ENCODE measurements at regions not wholly inside any gene's neighbourhood (a gene's known extent, or its start where the extent isn't known, plus 50 kb on each side); places are given as distances from the start of the nearest gene placed in this dataset.

GRCh38 chr10:33635967-33636515, 301.6 kb upstream of the NRP1 start:
- TF ChIP-seq EZH2phosphoT487 (IDR thresholded peaks at IDR 0.05; ENCODE audit: borderline replicate concordance, low read length) (no peak), CTCF (IDR thresholded peaks at IDR 0.05; ENCODE audit: low read depth, low read length, poor library complexity, severe bottlenecking) (no peak)
- no peaks in the 10 kb centered on the region for H3F3A ChIP-seq (ENCODE audit: control insufficient read depth, insufficient read depth)
- no peaks in the 10 kb centered on the region for H3K36me3 ChIP-seq (ENCODE audit: control insufficient read depth, low read length)
- H3K4me3 ChIP-seq (ENCODE audit: low read length), result no peak overlapping the region
- no peaks in the 10 kb centered on the region for H4K20me1 ChIP-seq (ENCODE audit: control insufficient read depth, insufficient read depth, low read depth, low read length)
- H3K27me3 ChIP-seq (ENCODE audit: control insufficient read depth, low read length), result no peaks in the 10 kb centered on the region
- H3K9me3 ChIP-seq (ENCODE audit: control insufficient read depth, insufficient read depth, low read length), result no peaks in the 10 kb centered on the region
- H3K79me2 ChIP-seq (ENCODE audit: control insufficient read depth, low read length), result no peaks in the 10 kb centered on the region
- no peaks in the 10 kb centered on the region for H3K9me2 ChIP-seq (replicated peaks; ENCODE audit: control insufficient read depth, low read length)
- no peak overlapping the region for H3K27ac ChIP-seq (ENCODE audit: low read depth, low read length)
- no peaks in the 10 kb centered on the region for H3K4me1 ChIP-seq (ENCODE audit: control insufficient read depth, low read length)
- no peak overlapping the region for H3K4me2 ChIP-seq (ENCODE audit: low read length)

GRCh38 chr10:33632432-33632831, 298.0 kb upstream of the NRP1 start:
- TF ChIP-seq EZH2phosphoT487 (IDR thresholded peaks at IDR 0.05; ENCODE audit: borderline replicate concordance, low read length), result no peak
- no peak for TF ChIP-seq CTCF (IDR thresholded peaks at IDR 0.05; ENCODE audit: low read depth, low read length, poor library complexity, severe bottlenecking)
- no peaks in the 10 kb centered on the region for H3K9me3 ChIP-seq (ENCODE audit: control insufficient read depth, insufficient read depth, low read length)

GRCh38 chr10:33631991-33632390, 297.5 kb upstream of the NRP1 start:
- H3K4me3 ChIP-seq (ENCODE audit: low read length), result no peak overlapping the region
- H3K4me2 ChIP-seq (ENCODE audit: low read length), result no peak overlapping the region
- no peak for TF ChIP-seq EZH2phosphoT487 (IDR thresholded peaks at IDR 0.05; ENCODE audit: borderline replicate concordance, low read length)
- H3F3A ChIP-seq (ENCODE audit: control insufficient read depth, insufficient read depth), result no peaks in the 10 kb centered on the region
- H3K27ac ChIP-seq (ENCODE audit: low read depth, low read length), result no peak overlapping the region
- no peaks in the 10 kb centered on the region for H3K9me3 ChIP-seq (ENCODE audit: control insufficient read depth, insufficient read depth, low read length)
- no peaks in the 10 kb centered on the region for H3K79me2 ChIP-seq (ENCODE audit: control insufficient read depth, low read length)
- H3K9me2 ChIP-seq (replicated peaks; ENCODE audit: control insufficient read depth, low read length), result no peaks in the 10 kb centered on the region
- no peaks in the 10 kb centered on the region for H3K4me1 ChIP-seq (ENCODE audit: control insufficient read depth, low read length)
- H3K27me3 ChIP-seq (ENCODE audit: control insufficient read depth, low read length), result no peaks in the 10 kb centered on the region
- no peaks in the 10 kb centered on the region for H4K20me1 ChIP-seq (ENCODE audit: control insufficient read depth, insufficient read depth, low read depth, low read length)
- no peaks in the 10 kb centered on the region for H3K36me3 ChIP-seq (ENCODE audit: control insufficient read depth, low read length)

More at GRCh38 chr10:33632432-33632831, 298.0 kb upstream of the NRP1 start:
- Histone ChIP-seq H3K9me2 (replicated peaks; ENCODE audit: control insufficient read depth, low read length) (no peaks in the 10 kb centered on the region), H3K4me3 (ENCODE audit: low read length) (no peak overlapping the region), H3F3A (ENCODE audit: control insufficient read depth, insufficient read depth) (no peaks in the 10 kb centered on the region), H3K36me3 (ENCODE audit: control insufficient read depth, low read length) (no peaks in the 10 kb centered on the region), H3K79me2 (ENCODE audit: control insufficient read depth, low read length) (no peaks in the 10 kb centered on the region), H3K27ac (ENCODE audit: low read depth, low read length) (no peak overlapping the region), H4K20me1 (ENCODE audit: control insufficient read depth, insufficient read depth, low read depth, low read length) (no peaks in the 10 kb centered on the region), H3K4me2 (ENCODE audit: low read length) (no peak overlapping the region), H3K4me1 (ENCODE audit: control insufficient read depth, low read length) (no peaks in the 10 kb centered on the region), H3K27me3 (ENCODE audit: control insufficient read depth, low read length) (no peaks in the 10 kb centered on the region)

GRCh38 chr10:33630761-33631160, 296.3 kb upstream of the NRP1 start:
- no peaks in the 10 kb centered on the region for H3K79me2 ChIP-seq (ENCODE audit: control insufficient read depth, low read length)
- no peak overlapping the region for H3K4me3 ChIP-seq (ENCODE audit: low read length)
- H3K4me1 ChIP-seq (ENCODE audit: control insufficient read depth, low read length), result no peaks in the 10 kb centered on the region
- no peak for TF ChIP-seq CTCF (IDR thresholded peaks at IDR 0.05; ENCODE audit: low read depth, low read length, poor library complexity, severe bottlenecking)
- TF ChIP-seq EZH2phosphoT487 (IDR thresholded peaks at IDR 0.05; ENCODE audit: borderline replicate concordance, low read length), result no peak
- H3K27ac ChIP-seq (ENCODE audit: low read depth, low read length), result no peak overlapping the region
- H3F3A ChIP-seq (ENCODE audit: control insufficient read depth, insufficient read depth), result no peaks in the 10 kb centered on the region
- H3K36me3 ChIP-seq (ENCODE audit: control insufficient read depth, low read length), result no peaks in the 10 kb centered on the region
- no peaks in the 10 kb centered on the region for H4K20me1 ChIP-seq (ENCODE audit: control insufficient read depth, insufficient read depth, low read depth, low read length)
- H3K27me3 ChIP-seq (ENCODE audit: control insufficient read depth, low read length), result no peaks in the 10 kb centered on the region
- H3K9me3 ChIP-seq (ENCODE audit: control insufficient read depth, insufficient read depth, low read length), result no peaks in the 10 kb centered on the region
- no peaks in the 10 kb centered on the region for H3K9me2 ChIP-seq (replicated peaks; ENCODE audit: control insufficient read depth, low read length)
- H3K4me2 ChIP-seq (ENCODE audit: low read length), result no peak overlapping the region
